Esophagus squamous epithelium (tissue), 5 donors: ENCODE measurements at regions not wholly inside any gene's neighbourhood (a gene's known extent, or its start where the extent isn't known, plus 50 kb on each side); places are given as distances from the start of the nearest gene placed in this dataset.

ENCODE experiments used
- DNase-seq: peaks from one replicate; lab custom pipeline; 2025; lab: John Stamatoyannopoulos, UW
- H3K27ac ChIP-seq, 4 donors: fragments of 200-600 bp; sonication (generic); one replicate each; pipeline ENCODE4 v1.5.1; 2016 to 2019; ENCODE audit warnings: mild to moderate bottlenecking in 1 of 4
- H3K27me3 ChIP-seq, 4 donors: fragments of 200-600 bp; sonication (generic); 1 replicate in 3 of 4; 2 replicates in 1 of 4; pipeline versions ENCODE4 v1.5.1 to v1.6.0; 2017 to 2021; ENCODE audit warnings: antibody characterized with exemption in 1 of 4
- H3K36me3 ChIP-seq, 3 donors: fragments of 200-600 bp; sonication (generic); one replicate each; pipeline ENCODE4 v1.5.1; 2016 to 2019
- H3K4me1 ChIP-seq, 3 donors: fragments of 200-600 bp; sonication (generic); one replicate each; pipeline ENCODE4 v1.5.1; 2017 to 2019
- H3K4me3 ChIP-seq, 4 donors: fragments of 200-600 bp; sonication (generic); 1 replicate in 3 of 4; 2 replicates in 1 of 4; pipeline ENCODE4 v1.5.1; 2016 to 2019; ENCODE audit warnings: mild to moderate bottlenecking in 2 of 4, moderate library complexity in 1 of 4
- H3K9me3 ChIP-seq, 3 donors: fragments of 200-600 bp; sonication (generic); one replicate each; pipeline ENCODE4 v1.5.1; 2016 to 2019
- CTCF ChIP-seq, 6 experiments: fragments of 450-650 bp in 4 of 6; fragments of 200-600 bp in 2 of 6; sonication (generic) in 2 of 6; IDR thresholded peaks; one replicate each; pipeline ENCODE4 v1.5.1; 2016 to 2019; ENCODE audit warnings: antibody characterized with exemption in 6 of 6, mild to moderate bottlenecking in 4 of 6, moderate library complexity in 4 of 6
- POLR2A ChIP-seq, 4 donors: fragments of 450-650 bp; IDR thresholded peaks; one replicate each; pipeline ENCODE4 v1.6.1; 2017; ENCODE audit warnings: antibody characterized with exemption in 4 of 4, mild to moderate bottlenecking in 4 of 4, moderate library complexity in 3 of 4
- whole genome bisulfite sequencing, 2 donors: methylation state at CpG; one replicate each; pipeline ENCODE4 v1.1.5; 2018; 5-methylcytosine and 5-hydroxymethylcytosine counted together
- intact Hi-C: fragments of 100-400 bp; cut with DNase I; formaldehyde crosslinking; loops from one replicate; pipeline ENCODE4 v1.15.0; 2022
- donor health status: DM: yes; HTN: yes; CAD: no.

GRCh38 chr13:68628994-68629393, 1398.9 kb upstream of the PCDH9 start:
- Histone ChIP-seq H3K4me1 (no peaks in the 10 kb centered on the region), H3K27me3 (no peaks in the 10 kb centered on the region), H3K9me3 (peaks cover 0 to 6% (median 0%) of the 10 kb centered on the region in 3 donors), H3K36me3 (no peaks in the 10 kb centered on the region), H3K4me3 (no peak overlapping the region), H3K27ac (no peak overlapping the region)
- DNase-seq = no peak
- intact Hi-C loops = no loop called here
- TF ChIP-seq CTCF (IDR thresholded peaks at IDR 0.05) (no peak), POLR2A (IDR thresholded peaks at IDR 0.05) (no peak)

GRCh38 chr13:68627379-68627778, 1397.2 kb upstream of the PCDH9 start:
- Histone ChIP-seq H3K4me3 (no peak overlapping the region), H3K27me3 (no peaks in the 10 kb centered on the region), H3K36me3 (no peaks in the 10 kb centered on the region), H3K4me1 (no peaks in the 10 kb centered on the region), H3K9me3 (peaks cover 0 to 6% (median 0%) of the 10 kb centered on the region in 3 donors), H3K27ac (no peak overlapping the region)
- intact Hi-C loops = no loop called here
- DNase-seq = no peak
- WGBS, 2 donors = 57 to 73% methylated on average over 3 of the region's 3 CpGs
- TF ChIP-seq CTCF (IDR thresholded peaks at IDR 0.05) (no peak), POLR2A (IDR thresholded peaks at IDR 0.05) (no peak)

- Histone ChIP-seq H3K36me3 (no peaks in the 10 kb centered on the region), H3K9me3 (peaks cover 0 to 8% (median 4%) of the 10 kb centered on the region in 3 donors), H3K4me3 (no peak overlapping the region), H3K27me3 (no peaks in the 10 kb centered on the region), H3K27ac (no peak overlapping the region), H3K4me1 (no peaks in the 10 kb centered on the region)
- intact Hi-C loops = no loop called here
- TF ChIP-seq CTCF (IDR thresholded peaks at IDR 0.05) = no peak
- TF ChIP-seq POLR2A (IDR thresholded peaks at IDR 0.05) = no peak
- DNase-seq = no peak
- 37 to 40% methylated on average over 1 to 4 of the region's 10 CpGs for WGBS, 2 donors
Measured at GRCh38 chr13:68616600-68617222, 1386.6 kb upstream of the PCDH9 start.

GRCh38 chr13:68609661-68610060, 1379.5 kb upstream of the PCDH9 start:
- H3K27me3 ChIP-seq = no peaks in the 10 kb centered on the region
- no peak overlapping the region for H3K27ac ChIP-seq
- no peaks in the 10 kb centered on the region for H3K36me3 ChIP-seq
- TF ChIP-seq POLR2A (IDR thresholded peaks at IDR 0.05) (no peak), CTCF (IDR thresholded peaks at IDR 0.05) (no peak)
- no peak for DNase-seq
- 73 to 80% methylated on average over 8 of the region's 8 CpGs for WGBS, 2 donors
- H3K4me3 ChIP-seq = no peak overlapping the region
- H3K9me3 ChIP-seq = peaks cover 0 to 5% (median 0%) of the 10 kb centered on the region in 3 donors
- intact Hi-C loops = no loop called here
- no peaks in the 10 kb centered on the region for H3K4me1 ChIP-seq

GRCh38 chr13:68608147-68608546, 1378.0 kb upstream of the PCDH9 start:
- no peak for DNase-seq

More at GRCh38 chr13:68608147-68608546, 1378.0 kb upstream of the PCDH9 start:
- TF ChIP-seq CTCF (IDR thresholded peaks at IDR 0.05) = no peak
- no peak for TF ChIP-seq POLR2A (IDR thresholded peaks at IDR 0.05)
- Histone ChIP-seq H3K36me3 (no peaks in the 10 kb centered on the region), H3K4me1 (no peaks in the 10 kb centered on the region), H3K27ac (no peak overlapping the region), H3K9me3 (peaks cover 0 to 5% (median 0%) of the 10 kb centered on the region in 3 donors), H3K27me3 (no peaks in the 10 kb centered on the region), H3K4me3 (no peak overlapping the region)
- intact Hi-C loops = no loop called here
